ENCODE measurements at regions not wholly inside any gene's neighbourhood (a gene's known extent, or its start where the extent isn't known, plus 50 kb on each side); places are given as distances from the start of the nearest gene placed in this dataset.
"Not testable (repeated sequence)": the region's sequence is repeated elsewhere in the genome, so short reads cannot be mapped to it uniquely, and the experiment has no call there.

- not testable (repeated sequence) for TF ChIP-seq POLR2AphosphoS5 (IDR thresholded peaks at IDR 0.05; ENCODE audit: insufficient read depth, low read depth, low read length); POLR2A (IDR thresholded peaks at IDR 0.05; ENCODE audit: low read depth, low read length); CTCF (IDR thresholded peaks at IDR 0.05; ENCODE audit: extremely low read depth in 1 of 2, insufficient read depth in 1 of 2, low read depth in 1 of 2, low read length in 2 of 2)
Measured at GRCh38 chr6:115480543-115480942, 580.1 kb downstream of the FRK start.
